Loucy (cell line): ENCODE measurements at regions not wholly inside any gene's neighbourhood (a gene's known extent, or its start where the extent isn't known, plus 50 kb on each side); places are given as distances from the start of the nearest gene placed in this dataset.

Source experiments
- H2AFZ ChIP-seq: fragments of 200-600 bp; sonication (generic); 2 replicates; pipeline ENCODE4 v1.6.0; 2016; ENCODE audit warnings: antibody characterized with exemption, mild to moderate bottlenecking, low read length, moderate library complexity
- H3F3A ChIP-seq: fragments of 200-600 bp; 2 replicates; pipeline ENCODE4 v1.6.0; 2016; ENCODE audit warnings: antibody characterized with exemption, low read depth, mild to moderate bottlenecking
- H3K27me3 ChIP-seq: fragments of 200-600 bp; sonication (generic); 2 replicates; pipeline ENCODE4 v1.6.1; 2014; ENCODE audit warnings: low read length, mild to moderate bottlenecking; ENCODE audit not compliant: insufficient read depth, poor library complexity, severe bottlenecking
- H3K36me3 ChIP-seq: fragments of 200-600 bp; sonication (generic); 2 replicates; pipeline ENCODE4 v1.6.1; 2016; ENCODE audit warnings: low read length; ENCODE audit not compliant: insufficient read depth
- H3K4me1 ChIP-seq: fragments of 200-600 bp; sonication (generic); 2 replicates; pipeline ENCODE4 v1.5.1; 2014; ENCODE audit warnings: low read length, mild to moderate bottlenecking; ENCODE audit not compliant: insufficient read depth, poor library complexity, severe bottlenecking
- H3K4me2 ChIP-seq: fragments of 200-600 bp; sonication (generic); 2 replicates; pipeline ENCODE4 v1.6.0; 2014; ENCODE audit warnings: antibody characterized with exemption, low read length, low read depth, mild to moderate bottlenecking; ENCODE audit not compliant: poor library complexity, severe bottlenecking
- H3K4me3 ChIP-seq: fragments of 200-600 bp; sonication (generic); 2 replicates; pipeline ENCODE4 v1.5.1; 2014; ENCODE audit warnings: low read length, mild to moderate bottlenecking, mixed read lengths; ENCODE audit not compliant: poor library complexity, severe bottlenecking
- H3K79me2 ChIP-seq: fragments of 200-600 bp; sonication (generic); 2 replicates; pipeline ENCODE4 v1.6.1; 2014; ENCODE audit warnings: low read length; ENCODE audit not compliant: insufficient read depth
- H3K9ac ChIP-seq: fragments of 200-600 bp; sonication (generic); 2 replicates; pipeline ENCODE4 v1.6.0; 2014; ENCODE audit warnings: mild to moderate bottlenecking, low read depth, low read length, moderate library complexity; ENCODE audit not compliant: poor library complexity, severe bottlenecking
- H3K9me2 ChIP-seq: fragments of 200-600 bp; sonication (generic); replicated peaks from 2 replicates; pipeline ENCODE4 v1.6.1; 2016; ENCODE audit warnings: low read depth, low read length, mixed read lengths
- H3K9me3 ChIP-seq: fragments of 200-600 bp; sonication (generic); 2 replicates; pipeline ENCODE4 v1.6.1; 2014; ENCODE audit warnings: mild to moderate bottlenecking, antibody characterized with exemption, low read length, low read depth; ENCODE audit not compliant: insufficient read depth
- H4K20me1 ChIP-seq: fragments of 200-600 bp; sonication (generic); 2 replicates; pipeline ENCODE4 v1.6.0; 2014; ENCODE audit warnings: antibody characterized with exemption, low read length, mild to moderate bottlenecking; ENCODE audit not compliant: insufficient read depth, poor library complexity, severe bottlenecking
- EZH2phosphoT487 ChIP-seq: fragments of 200-600 bp; IDR thresholded peaks from 2 replicates; pipeline ENCODE4 v1.6.1; 2018; ENCODE audit warnings: antibody characterized with exemption, mild to moderate bottlenecking, moderate library complexity, borderline replicate concordance
- TF ChIP-seq, protein P1 (sequence below): fragments of 200-600 bp; sonication (generic); conservative IDR thresholded peaks from 2 replicates; pipeline ENCODE4 v1.5.1; 2014; ENCODE audit warnings: mild to moderate bottlenecking, antibody characterized with exemption, low read length

DNA sequence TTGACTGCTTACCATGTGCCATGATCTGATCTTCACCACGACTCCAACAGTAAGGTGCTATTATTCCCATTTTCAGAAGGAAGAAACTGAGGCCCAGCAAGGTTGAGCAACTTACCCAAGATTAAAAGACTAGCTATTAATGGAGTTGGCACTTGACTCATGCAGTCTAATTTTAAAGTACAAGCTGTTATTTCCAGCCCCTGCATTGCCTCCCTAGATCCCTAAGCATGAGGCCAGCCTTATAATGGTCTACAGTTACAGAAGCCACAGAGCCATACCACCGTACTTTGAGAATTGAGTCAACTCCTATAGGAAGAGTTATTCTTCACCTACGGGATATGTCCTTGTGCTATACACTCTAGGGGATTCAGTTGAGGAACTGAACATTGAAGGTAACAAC lies 66.7 kb upstream of the RBM19 start:
- H3K36me3 ChIP-seq, result no peaks in the 10 kb centered on the region
- no peaks in the 10 kb centered on the region for H3K27me3 ChIP-seq
- H3F3A ChIP-seq, result no peaks in the 10 kb centered on the region
- H3K4me2 ChIP-seq, result no peak overlapping the region
- H2AFZ ChIP-seq, result no peak overlapping the region
- no peaks in the 10 kb centered on the region for H3K79me2 ChIP-seq
- H4K20me1 ChIP-seq, result no peaks in the 10 kb centered on the region
- no peak overlapping the region for H3K9ac ChIP-seq
- H3K9me2 ChIP-seq, result no peaks in the 10 kb centered on the region
- TF ChIP-seq EZH2phosphoT487, result no peak
- TF ChIP-seq, protein P1, sequence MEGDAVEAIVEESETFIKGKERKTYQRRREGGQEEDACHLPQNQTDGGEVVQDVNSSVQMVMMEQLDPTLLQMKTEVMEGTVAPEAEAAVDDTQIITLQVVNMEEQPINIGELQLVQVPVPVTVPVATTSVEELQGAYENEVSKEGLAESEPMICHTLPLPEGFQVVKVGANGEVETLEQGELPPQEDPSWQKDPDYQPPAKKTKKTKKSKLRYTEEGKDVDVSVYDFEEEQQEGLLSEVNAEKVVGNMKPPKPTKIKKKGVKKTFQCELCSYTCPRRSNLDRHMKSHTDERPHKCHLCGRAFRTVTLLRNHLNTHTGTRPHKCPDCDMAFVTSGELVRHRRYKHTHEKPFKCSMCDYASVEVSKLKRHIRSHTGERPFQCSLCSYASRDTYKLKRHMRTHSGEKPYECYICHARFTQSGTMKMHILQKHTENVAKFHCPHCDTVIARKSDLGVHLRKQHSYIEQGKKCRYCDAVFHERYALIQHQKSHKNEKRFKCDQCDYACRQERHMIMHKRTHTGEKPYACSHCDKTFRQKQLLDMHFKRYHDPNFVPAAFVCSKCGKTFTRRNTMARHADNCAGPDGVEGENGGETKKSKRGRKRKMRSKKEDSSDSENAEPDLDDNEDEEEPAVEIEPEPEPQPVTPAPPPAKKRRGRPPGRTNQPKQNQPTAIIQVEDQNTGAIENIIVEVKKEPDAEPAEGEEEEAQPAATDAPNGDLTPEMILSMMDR, result no peak
- H3K4me3 ChIP-seq, result no peak overlapping the region
- H3K9me3 ChIP-seq, result no peaks in the 10 kb centered on the region
- H3K4me1 ChIP-seq, result no peaks in the 10 kb centered on the region

DNA sequence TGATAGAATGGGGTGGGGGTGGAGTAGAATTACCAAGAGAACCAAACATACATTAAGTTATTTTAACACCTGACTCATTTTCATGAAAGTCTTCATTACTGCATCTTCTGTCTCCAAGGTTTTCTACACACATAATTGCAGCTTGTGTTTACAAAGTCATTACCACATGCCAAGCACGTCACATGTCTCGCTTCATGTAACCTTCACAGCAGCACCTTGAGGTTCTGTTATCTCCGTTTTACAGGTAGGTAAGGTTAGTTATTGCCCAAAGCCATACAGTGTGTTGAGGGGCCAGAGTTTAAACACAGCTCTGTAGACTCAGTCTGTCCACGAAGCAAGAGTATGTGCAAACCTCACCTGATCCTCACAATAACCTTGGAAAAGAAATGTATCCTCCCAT lies 64.3 kb upstream of the RBM19 start:
- Histone ChIP-seq H4K20me1 (no peaks in the 10 kb centered on the region), H3K79me2 (no peaks in the 10 kb centered on the region), H3K4me1 (no peaks in the 10 kb centered on the region), H3K9me2 (no peaks in the 10 kb centered on the region), H3K27me3 (no peaks in the 10 kb centered on the region), H3K4me2 (no peak overlapping the region), H2AFZ (no peak overlapping the region), H3F3A (no peaks in the 10 kb centered on the region), H3K4me3 (no peak overlapping the region), H3K36me3 (no peaks in the 10 kb centered on the region), H3K9me3 (no peaks in the 10 kb centered on the region), H3K9ac (no peak overlapping the region)
- TF ChIP-seq, protein P1, result no peak
- TF ChIP-seq EZH2phosphoT487, result no peak

DNA sequence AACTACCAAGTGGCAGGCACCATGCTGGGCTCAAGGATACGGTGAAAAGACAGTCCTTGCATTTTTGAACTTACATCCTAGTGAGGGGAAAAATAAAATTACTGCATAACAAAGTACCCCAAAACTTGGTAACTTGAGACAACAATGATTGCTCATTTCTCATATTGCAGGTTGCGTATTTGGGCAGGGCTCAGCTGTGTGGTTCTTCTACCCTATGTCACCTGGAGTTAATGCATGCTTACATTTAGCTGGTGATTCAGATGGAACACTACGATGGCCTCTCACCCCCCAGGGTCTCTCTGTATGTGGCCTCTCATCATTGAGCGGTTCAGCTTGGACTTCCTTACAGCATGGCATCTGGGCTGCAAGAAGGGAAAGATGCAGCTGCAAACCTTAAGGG lies 60.7 kb upstream of the RBM19 start:
- Histone ChIP-seq H3K4me3 (no peak overlapping the region), H4K20me1 (no peaks in the 10 kb centered on the region), H3K79me2 (no peaks in the 10 kb centered on the region), H3K4me2 (no peak overlapping the region), H3K27me3 (no peaks in the 10 kb centered on the region), H3K4me1 (no peaks in the 10 kb centered on the region), H3K9ac (no peak overlapping the region), H3K9me3 (no peaks in the 10 kb centered on the region), H3K36me3 (no peaks in the 10 kb centered on the region), H3F3A (no peaks in the 10 kb centered on the region), H3K9me2 (no peaks in the 10 kb centered on the region), H2AFZ (no peak overlapping the region)
- TF ChIP-seq, protein P1, result no peak
- no peak for TF ChIP-seq EZH2phosphoT487
